ENCODE measurements at regions not wholly inside any gene's neighbourhood (a gene's known extent, or its start where the extent isn't known, plus 50 kb on each side); places are given as distances from the start of the nearest gene placed in this dataset.

GRCh38 chr4:162506253-162506652, 342.5 kb upstream of the FSTL5 start:
- Histone ChIP-seq H3K27ac (ENCODE audit: low read depth, low read length) (no peak overlapping the region), H4K20me1 (replicated peaks in 1 of 2; ENCODE audit: control insufficient read depth in 1 of 2, insufficient read depth in 2 of 2, low read length in 2 of 2) (no peaks in the 10 kb centered on the region), H4K91ac (replicated peaks; ENCODE audit: insufficient read length, low read length) (no peak overlapping the region), H3K14ac (ENCODE audit: insufficient read length) (no peak overlapping the region), H3K4me3 (ENCODE audit: extremely low read depth in 1 of 4, insufficient read depth in 2 of 4, low read depth in 3 of 4, low read length in 4 of 4) (no peak overlapping the region), H3K18ac (ENCODE audit: extremely low read depth, low read length) (no peak overlapping the region), H2BK5ac (ENCODE audit: low read depth, low read length) (no peak overlapping the region), H3K4ac (replicated peaks; ENCODE audit: insufficient read length, low read depth, low read length) (no peak overlapping the region), H3K27me3 (replicated peaks in 1 of 4; ENCODE audit: control insufficient read depth in 3 of 4, extremely low read depth in 1 of 4, insufficient read depth in 3 of 4, low read length in 3 of 4) (no peaks in the 10 kb centered on the region), H3K36me3 (ENCODE audit: control insufficient read depth in 2 of 4, insufficient read depth in 4 of 4, low read length in 3 of 4) (no peaks in the 10 kb centered on the region), H2BK15ac (ENCODE audit: low read length) (no peak overlapping the region), H4K8ac (ENCODE audit: extremely low read depth, insufficient read depth, low read length) (no peak overlapping the region), H2BK20ac (ENCODE audit: low read length) (no peak overlapping the region), H4K5ac (ENCODE audit: insufficient read length, low read depth, low read length) (no peak overlapping the region), H3K4me1 (replicated peaks in 1 of 4; ENCODE audit: control insufficient read depth in 3 of 4, insufficient read depth in 4 of 4, low read length in 3 of 4) (no peaks in the 10 kb centered on the region), H3K9ac (replicated peaks in 1 of 4; ENCODE audit: extremely low read depth in 1 of 4, low read depth in 3 of 4, low read length in 3 of 4) (no peak overlapping the region), H2BK12ac (ENCODE audit: low read depth, low read length) (no peak overlapping the region), H3K4me2 (ENCODE audit: insufficient read depth in 1 of 2, low read depth in 2 of 2, low read length in 2 of 2) (no peak overlapping the region), H2AFZ (ENCODE audit: low read length) (peak overlapping the region; percentile 22; the same call in 1 of the 2 replicates), H3K79me2 (ENCODE audit: control insufficient read depth in 1 of 2, insufficient read depth in 2 of 2, low read length in 2 of 2) (no peaks in the 10 kb centered on the region), H3K9me3 (ENCODE audit: insufficient read depth in 2 of 2, low read depth in 1 of 2, low read length in 1 of 2) (no peaks in the 10 kb centered on the region), H2AK5ac (ENCODE audit: low read depth, low read length) (no peak overlapping the region), H3K23me2 (ENCODE audit: low read depth, low read length) (no peaks in the 10 kb centered on the region), H3K79me1 (ENCODE audit: low read depth, low read length) (no peaks in the 10 kb centered on the region), H2BK120ac (replicated peaks; ENCODE audit: low read depth, low read length) (no peak overlapping the region), H3K56ac (replicated peaks; ENCODE audit: insufficient read length, low read depth, low read length) (no peak overlapping the region), H3K23ac (ENCODE audit: insufficient read length) (no peak overlapping the region)
- no peak for DNase-seq (ENCODE audit: low read depth in 1 of 2, low spot score in 2 of 2)
- WGBS, 2 experiments (ENCODE audit: extremely low coverage in 1 of 2, insufficient coverage in 1 of 2, insufficient read length in 1 of 2, insufficient replicate concordance in 2 of 2, low coverage in 1 of 2, low lambda C conversion rate in 2 of 2, missing lambda C conversion rate in 1 of 2) = 95% methylated on average over 2 of the region's 2 CpGs; no CpG with 5 or more reads in 1 of the 2 experiments
- ChIA-PET CTCF (ENCODE audit: partially characterized antibody) (no interaction called here), POLR2A (ENCODE audit: partially characterized antibody) (no interaction called here)
- no peak for FAIRE-seq
- no peak for TF ChIP-seq E2F6 (IDR thresholded peaks at IDR 0.05)
- TF ChIP-seq EP300 (IDR thresholded peaks at IDR 0.05; ENCODE audit: borderline replicate concordance in 1 of 2, low read depth in 2 of 2, low read length in 2 of 2) = no peak

All from H1 (cell line).